H1 (cell line): ENCODE measurements at regions not wholly inside any gene's neighbourhood (a gene's known extent, or its start where the extent isn't known, plus 50 kb on each side); places are given as distances from the start of the nearest gene placed in this dataset.
A peak's percentile ranks its signal among the peaks of the same experiment; 100 is the strongest.

Source experiments
- CTCF ChIA-PET: fragments of 300-600 bp; sonication (Branson Sonifier 250); formaldehyde crosslinking; loops from one replicate; lab custom pipeline; 2021; ENCODE audit not compliant: partially characterized antibody; lab: Charles Lee
- POLR2A ChIA-PET: fragments of 300-600 bp; sonication (Branson Sonifier 250); formaldehyde crosslinking; loops from one replicate; lab custom pipeline; 2021; ENCODE audit warnings: inconsistent platforms; ENCODE audit not compliant: partially characterized antibody; lab: Charles Lee
- DNase-seq, 2 experiments: peaks; one replicate each; pipeline versions ENCODE4 v3.0.0 to v3.0.0-alpha.2; 2010 to 2022; ENCODE audit warnings: low spot score in 2 of 2, low read depth in 1 of 2, mixed read lengths in 1 of 2
- FAIRE-seq: peaks from 2 replicates; lab custom pipeline; 2011; peaks lifted over from hg19 to GRCh38; lab: Jason Lieb, UNC
- H2AFZ ChIP-seq: 2 replicates; pipeline ENCODE4 v1.8.1; 2012; ENCODE audit warnings: low read length, inconsistent platforms
- H2AK5ac ChIP-seq: 2 replicates; pipeline ENCODE4 v1.6.1; 2013; ENCODE audit warnings: low read depth, low read length
- H2BK120ac ChIP-seq: replicated peaks from 2 replicates; pipeline ENCODE3; 2013; ENCODE audit warnings: low read depth, low read length, inconsistent platforms
- H2BK12ac ChIP-seq: 2 replicates; pipeline ENCODE4 v1.6.1; 2013; ENCODE audit warnings: low read depth, low read length
- H2BK15ac ChIP-seq: 2 replicates; pipeline ENCODE4 v1.6.1; 2013; ENCODE audit warnings: low read length
- H2BK20ac ChIP-seq: 2 replicates; pipeline ENCODE4 v1.6.1; 2013; ENCODE audit warnings: low read length
- H2BK5ac ChIP-seq: 2 replicates; pipeline ENCODE4 v1.6.1; 2013; ENCODE audit warnings: low read depth, low read length
- H3K14ac ChIP-seq: 2 replicates; pipeline ENCODE4 v1.6.1; 2013; ENCODE audit warnings: inconsistent platforms; ENCODE audit not compliant: insufficient read length
- H3K18ac ChIP-seq: 2 replicates; pipeline ENCODE4 v1.6.1; 2013; ENCODE audit warnings: low read length; ENCODE audit errors: extremely low read depth
- H3K23ac ChIP-seq: 2 replicates; pipeline ENCODE4 v1.6.1; 2013; ENCODE audit warnings: inconsistent platforms; ENCODE audit not compliant: insufficient read length
- H3K23me2 ChIP-seq: 2 replicates; pipeline ENCODE4 v1.6.1; 2013; ENCODE audit warnings: low read depth, low read length
- H3K27ac ChIP-seq: 2 replicates; pipeline ENCODE4 v1.6.1; 2011; ENCODE audit warnings: low read depth, low read length, inconsistent platforms
- H3K27me3 ChIP-seq, 4 experiments: replicated peaks in 1 of 4; 1 replicate in 1 of 4; 2 replicates in 3 of 4; pipeline versions ENCODE4 v1.6.1 to v1.8.1; 2011 to 2013; ENCODE audit warnings: low read length in 3 of 4, mild to moderate bottlenecking in 3 of 4, inconsistent platforms in 2 of 4, mixed read lengths in 2 of 4, moderate library complexity in 1 of 4; ENCODE audit not compliant: control insufficient read depth in 3 of 4, insufficient read depth in 3 of 4; ENCODE audit errors: extremely low read depth in 1 of 4
- H3K36me3 ChIP-seq, 4 experiments: 2 replicates each; pipeline versions ENCODE4 v1.6.1 to v1.8.1; 2011 to 2013; ENCODE audit warnings: mild to moderate bottlenecking in 4 of 4, low read length in 3 of 4, moderate library complexity in 2 of 4, control low read depth in 1 of 4, inconsistent platforms in 1 of 4; ENCODE audit not compliant: insufficient read depth in 4 of 4, control insufficient read depth in 2 of 4
- H3K4ac ChIP-seq: replicated peaks from 2 replicates; pipeline ENCODE3; 2013; ENCODE audit warnings: low read length, low read depth, mixed read lengths, inconsistent platforms; ENCODE audit not compliant: insufficient read length
- H3K4me1 ChIP-seq, 4 experiments: replicated peaks in 1 of 4; 1 replicate in 1 of 4; 2 replicates in 3 of 4; pipeline versions ENCODE4 v1.6.1 to v1.8.1; 2011 to 2013; ENCODE audit warnings: low read length in 3 of 4, inconsistent platforms in 2 of 4, mixed read lengths in 1 of 4; ENCODE audit not compliant: insufficient read depth in 4 of 4, control insufficient read depth in 3 of 4
- H3K4me2 ChIP-seq, 2 experiments: 2 replicates each; pipeline versions ENCODE4 v1.6.1 to v1.8.1; 2011 to 2013; ENCODE audit warnings: low read depth in 2 of 2, low read length in 2 of 2, control low read depth in 1 of 2, inconsistent platforms in 1 of 2, mild to moderate bottlenecking in 1 of 2; ENCODE audit not compliant: insufficient read depth in 1 of 2
- H3K4me3 ChIP-seq, 4 experiments: fragments of 200-600, 300-600 bp in 1 of 4; sonication (generic), shearing (Covaris generic), sonication (Bioruptor Twin) in 1 of 4; 2 replicates each; pipeline versions ENCODE4 v1.5.1 to v1.8.1; 2011 to 2016; ENCODE audit warnings: low read length in 4 of 4, low read depth in 3 of 4, control low read depth in 2 of 4, inconsistent platforms in 2 of 4, mild to moderate bottlenecking in 2 of 4, mixed read lengths in 1 of 4, moderate library complexity in 1 of 4; ENCODE audit not compliant: insufficient read depth in 2 of 4; ENCODE audit errors: extremely low read depth in 1 of 4
- H3K56ac ChIP-seq: replicated peaks from 2 replicates; pipeline ENCODE3; 2013; ENCODE audit warnings: low read depth, mild to moderate bottlenecking, mixed read lengths, low read length, inconsistent platforms; ENCODE audit not compliant: insufficient read length
- H3K79me1 ChIP-seq: 2 replicates; pipeline ENCODE4 v1.6.1; 2013; ENCODE audit warnings: low read depth, low read length, control low read depth
- H3K79me2 ChIP-seq, 2 experiments: 2 replicates each; pipeline versions ENCODE4 v1.6.1 to v1.8.1; 2012 to 2013; ENCODE audit warnings: low read length in 2 of 2, mild to moderate bottlenecking in 2 of 2, inconsistent platforms in 1 of 2; ENCODE audit not compliant: insufficient read depth in 2 of 2, control insufficient read depth in 1 of 2
- H3K9ac ChIP-seq, 4 experiments: replicated peaks in 1 of 4; 1 replicate in 1 of 4; 2 replicates in 3 of 4; pipeline versions ENCODE4 v1.6.1 to v1.8.1; 2011 to 2013; ENCODE audit warnings: low read depth in 3 of 4, low read length in 3 of 4, control low read depth in 2 of 4, mild to moderate bottlenecking in 2 of 4, moderate library complexity in 2 of 4, inconsistent platforms in 1 of 4; ENCODE audit errors: extremely low read depth in 1 of 4
- H3K9me3 ChIP-seq, 2 experiments: 2 replicates each; pipeline versions ENCODE4 v1.6.1 to v1.8.1; 2012 to 2013; ENCODE audit warnings: mild to moderate bottlenecking in 2 of 2, moderate library complexity in 2 of 2, control low read depth in 1 of 2, inconsistent platforms in 1 of 2, low read depth in 1 of 2, low read length in 1 of 2, mixed read lengths in 1 of 2; ENCODE audit not compliant: insufficient read depth in 2 of 2
- H4K20me1 ChIP-seq, 2 experiments: replicated peaks in 1 of 2; 2 replicates each; pipeline versions ENCODE3 to v1.8.1; 2011 to 2013; ENCODE audit warnings: inconsistent platforms in 2 of 2, low read length in 2 of 2, mild to moderate bottlenecking in 1 of 2; ENCODE audit not compliant: insufficient read depth in 2 of 2, control insufficient read depth in 1 of 2
- H4K5ac ChIP-seq: 2 replicates; pipeline ENCODE4 v1.6.1; 2013; ENCODE audit warnings: low read length, low read depth, mixed read lengths, inconsistent platforms; ENCODE audit not compliant: insufficient read length
- H4K8ac ChIP-seq: 2 replicates; pipeline ENCODE4 v1.8.0; 2013; ENCODE audit warnings: mild to moderate bottlenecking, moderate library complexity, low read length, inconsistent platforms; ENCODE audit not compliant: insufficient read depth; ENCODE audit errors: extremely low read depth
- H4K91ac ChIP-seq: replicated peaks from 2 replicates; pipeline ENCODE3; 2013; ENCODE audit warnings: low read length, mixed read lengths, inconsistent platforms; ENCODE audit not compliant: insufficient read length
- CBX5 ChIP-seq: fragments of 300-800, 300-1000 bp; sonication (generic); IDR thresholded peaks from 2 replicates; pipeline ENCODE4 v1.7.1; 2016; ENCODE audit warnings: antibody characterized with exemption, low read length, low read depth
- KDM1A ChIP-seq: fragments of 200-600, 300-600 bp; sonication (generic); IDR thresholded peaks from 2 replicates; pipeline ENCODE4 v1.7.1; 2016; ENCODE audit warnings: mild to moderate bottlenecking, low read length, borderline replicate concordance

DNA sequence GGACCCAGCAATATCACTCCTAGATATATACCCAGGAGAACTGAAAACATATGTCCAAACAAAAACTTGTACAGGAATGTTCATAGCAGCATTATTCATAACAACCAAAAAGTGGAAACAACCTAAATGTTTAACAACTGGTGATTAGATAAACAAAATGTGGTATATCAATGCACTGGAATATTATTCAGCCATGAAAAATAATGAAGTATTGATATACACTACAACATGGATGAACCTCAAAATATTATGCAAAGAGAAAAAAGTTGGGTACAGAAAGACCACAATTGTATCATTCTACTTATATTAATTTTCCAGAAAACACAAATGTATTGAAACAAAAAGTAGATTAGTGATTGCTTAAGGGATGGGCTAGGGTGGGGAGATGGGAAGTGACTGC, 498.6 kb downstream of the GRIN2A start:
- Histone ChIP-seq H3K14ac (no peak overlapping the region), H3K4ac (no peak overlapping the region), H4K91ac (no peak overlapping the region), H3K23ac (no peak overlapping the region), H4K20me1 (no peaks in the 10 kb centered on the region), H3K9ac (no peak overlapping the region), H2BK120ac (no peak overlapping the region), H3K27ac (no peak overlapping the region), H2AK5ac (no peak overlapping the region), H4K5ac (no peak overlapping the region), H2BK5ac (no peak overlapping the region), H3K4me1 (peaks cover 3 to 24% (median 18%) of the 10 kb centered on the region in 4 experiments; a peak in 6 of 7 replicates), H3K18ac (no peak overlapping the region), H3K79me1 (peaks cover 5% of the 10 kb centered on the region; the same call in 1 of the 2 replicates), H3K4me3 (no peak overlapping the region; a peak in 1 of 8 replicates), H4K8ac (no peak overlapping the region), H2BK20ac (no peak overlapping the region), H3K27me3 (no peaks in the 10 kb centered on the region), H3K9me3 (peaks cover 5 to 10% of the 10 kb centered on the region in 2 experiments; a peak in 3 of 4 replicates), H2BK12ac (no peak overlapping the region), H3K79me2 (peaks cover 5 to 40% of the 10 kb centered on the region in 2 experiments; a peak in 3 of 4 replicates), H3K4me2 (no peak overlapping the region), H3K23me2 (peaks cover 2% of the 10 kb centered on the region; the same call in 1 of the 2 replicates), H2BK15ac (no peak overlapping the region), H3K36me3 (peaks cover 0 to 5% (median under 1%) of the 10 kb centered on the region in 4 experiments; a peak in 2 of 8 replicates), H2AFZ (no peak overlapping the region), H3K56ac (no peak overlapping the region)
- ChIA-PET POLR2A (no interaction called here), CTCF (no interaction called here)
- TF ChIP-seq CBX5 (no peak), KDM1A (peak; percentile 56; the same call in 1 of the 2 replicates)
- DNase-seq = no peak
- no peak for FAIRE-seq
